A549 (cell line): ENCODE measurements at regions not wholly inside any gene's neighbourhood (a gene's known extent, or its start where the extent isn't known, plus 50 kb on each side); places are given as distances from the start of the nearest gene placed in this dataset.
A peak's percentile ranks its signal among the peaks of the same experiment; 100 is the strongest.

Experiments used
- ATAC-seq, 2 experiments: fragments of 200-7000 bp in 1 of 2; fragments of >200 bp in 1 of 2; cut with Nextera tagmentation in 1 of 2; cut with Tn5 transposase in 1 of 2; 3 replicates each; pipeline versions ENCODE4 v1.8.0 to v1.9.1; 2018 to 2020; ENCODE audit warnings: mild to moderate bottlenecking in 1 of 2, moderate library complexity in 1 of 2
- CTCF ChIA-PET: fragments of 300-600 bp; sonication (Branson Sonifier 250); formaldehyde crosslinking; extraction: SDS; loops from one replicate; lab custom pipeline; 2021; ENCODE audit warnings: antibody characterized with exemption, inconsistent platforms; lab: Yijun Ruan, JAX
- POLR2A ChIA-PET: fragments of 350-600 bp; formaldehyde crosslinking; extraction: SDS; loops from one replicate; lab custom pipeline; 2021; ENCODE audit warnings: antibody characterized with exemption, inconsistent platforms; lab: Yijun Ruan, JAX
- DNase-seq, 2 experiments: peaks; one replicate each; pipeline versions ENCODE4 v3.0.0 to v3.0.0-alpha.2; 2011 to 2016; ENCODE audit warnings: low read depth in 1 of 2, low spot score in 1 of 2
- FAIRE-seq: peaks from 2 replicates; lab custom pipeline; 2011; peaks lifted over from hg19 to GRCh38; lab: Jason Lieb, UNC
- H3K27ac ChIP-seq, 2 experiments: fragments of >200 bp; sonication (Bioruptor Twin); formaldehyde crosslinking; 3 replicates each; pipeline ENCODE4 v1.5.1; 2016 to 2017
- H3K4me1 ChIP-seq: fragments of >200 bp; sonication (Bioruptor Twin); formaldehyde crosslinking; 3 replicates; pipeline ENCODE4 v1.6.1; 2016
- H3K4me2 ChIP-seq: fragments of >200 bp; sonication (Bioruptor Twin); formaldehyde crosslinking; 3 replicates; pipeline ENCODE4 v1.6.1; 2016
- H3K4me3 ChIP-seq: fragments of >200 bp; sonication (Bioruptor Twin); formaldehyde crosslinking; 3 replicates; pipeline ENCODE4 v1.5.1; 2016
- H3K9me3 ChIP-seq: fragments of >200 bp; sonication (Bioruptor Twin); formaldehyde crosslinking; 3 replicates; pipeline ENCODE4 v1.6.1; 2016
- CBX2 ChIP-seq: fragments of 200-600 bp; sonication (generic); IDR thresholded peaks from 2 replicates; pipeline ENCODE4 v1.6.1; 2016; ENCODE audit warnings: low read depth, mild to moderate bottlenecking, borderline replicate concordance
- CHD2 ChIP-seq: fragments of 150-350 bp; IDR thresholded peaks from 2 replicates; pipeline ENCODE4 v1.6.1; 2014; ENCODE audit warnings: low read length; ENCODE audit not compliant: partially characterized antibody
- EP300 ChIP-seq, 2 experiments: fragments of >200 bp; sonication (Bioruptor Twin); formaldehyde crosslinking; IDR thresholded peaks; 2 replicates in 1 of 2; 3 replicates in 1 of 2; pipeline ENCODE4 v1.6.1; 2016 to 2017
- ESRRA ChIP-seq: fragments of 150-350 bp; IDR thresholded peaks from 2 replicates; pipeline ENCODE4 v1.6.1; 2014; ENCODE audit warnings: mild to moderate bottlenecking, low read length, borderline replicate concordance
- FOSB ChIP-seq: fragments of 250-450 bp; sonication (Bioruptor Pico); IDR thresholded peaks from 2 replicates; pipeline ENCODE4 v1.5.0; 2020; ENCODE audit warnings: mild to moderate bottlenecking, moderate library complexity
- FOXS1 ChIP-seq: fragments of 250-450 bp; sonication (Bioruptor Pico); IDR thresholded peaks from 2 replicates; pipeline ENCODE4 v1.5.0; 2020; ENCODE audit warnings: mild to moderate bottlenecking, moderate library complexity
- HDAC2 ChIP-seq: fragments of 200-600 bp; sonication (generic); IDR thresholded peaks from 2 replicates; pipeline ENCODE4 v1.6.1; 2016
- HOXA7 ChIP-seq: fragments of 250-450 bp; sonication (Bioruptor Pico); IDR thresholded peaks from 2 replicates; pipeline ENCODE4 v1.5.0; 2020; ENCODE audit warnings: mild to moderate bottlenecking, moderate library complexity
- HOXB13 ChIP-seq: fragments of 250-450 bp; sonication (Bioruptor Pico); IDR thresholded peaks from 2 replicates; pipeline ENCODE4 v1.5.0; 2020; ENCODE audit warnings: low read depth, mild to moderate bottlenecking, moderate library complexity
- HOXB5 ChIP-seq: fragments of 250-450 bp; sonication (Bioruptor Pico); IDR thresholded peaks from 2 replicates; pipeline ENCODE4 v1.5.0; 2020; ENCODE audit warnings: mild to moderate bottlenecking, moderate library complexity
- JUNB ChIP-seq: fragments of >200 bp; sonication (Bioruptor Twin); formaldehyde crosslinking; IDR thresholded peaks from 2 replicates; pipeline ENCODE4 v1.6.1; 2016
- MAZ ChIP-seq: fragments of 150-350 bp; IDR thresholded peaks from 2 replicates; pipeline ENCODE4 v1.6.1; 2014; ENCODE audit warnings: antibody characterized with exemption, low read depth, low read length, borderline replicate concordance
- MYC ChIP-seq: IDR thresholded peaks from 2 replicates; pipeline ENCODE4 v1.6.1; 2012; ENCODE audit warnings: mild to moderate bottlenecking, inconsistent platforms, low read length, improper control_type of control experiment, borderline replicate concordance
- NFE2L2 ChIP-seq: fragments of 150-350 bp; conservative IDR thresholded peaks from 2 replicates; pipeline ENCODE4 v1.6.1; 2014; ENCODE audit warnings: low read length
- NR3C1 ChIP-seq: fragments of >200 bp; sonication (Bioruptor Twin); formaldehyde crosslinking; IDR thresholded peaks from 3 replicates; pipeline ENCODE4 v1.6.1; 2017
- RAD21 ChIP-seq, 2 experiments: fragments of >200 bp in 1 of 2; sonication (Bioruptor Twin) in 1 of 2; formaldehyde crosslinking in 1 of 2; IDR thresholded peaks in 1 of 2; conservative IDR thresholded peaks in 1 of 2; 2 replicates in 1 of 2; 3 replicates in 1 of 2; pipeline ENCODE4 v1.6.1; 2012 to 2018; ENCODE audit warnings: inconsistent platforms in 1 of 2
- RARB ChIP-seq: fragments of 250-450 bp; sonication (Bioruptor Pico); IDR thresholded peaks from 2 replicates; pipeline ENCODE4 v1.8.0; 2021; ENCODE audit warnings: mild to moderate bottlenecking, moderate library complexity
- RCOR1 ChIP-seq: fragments of 150-350 bp; IDR thresholded peaks from 2 replicates; pipeline ENCODE4 v1.6.1; 2014; ENCODE audit warnings: antibody characterized with exemption, low read length, low read depth
- TFCP2L1 ChIP-seq: fragments of 250-450 bp; sonication (Bioruptor Pico); IDR thresholded peaks from 2 replicates; pipeline ENCODE4 v1.5.0; 2021; ENCODE audit warnings: mild to moderate bottlenecking
- TP53 ChIP-seq: fragments of 250-450 bp; sonication (Bioruptor Pico); IDR thresholded peaks from 2 replicates; pipeline ENCODE4 v1.5.0; 2021; ENCODE audit warnings: mild to moderate bottlenecking, moderate library complexity
- ZC3H11A ChIP-seq: fragments of 450-650 bp; IDR thresholded peaks from 2 replicates; pipeline ENCODE4 v1.6.1; 2014; ENCODE audit warnings: antibody characterized with exemption, mild to moderate bottlenecking
- ZFP36 ChIP-seq: fragments of 450-650 bp; IDR thresholded peaks from 2 replicates; pipeline ENCODE4 v1.6.1; 2014; ENCODE audit warnings: borderline replicate concordance; ENCODE audit not compliant: partially characterized antibody
- ZSCAN20 ChIP-seq: fragments of 250-450 bp; sonication (Bioruptor Pico); IDR thresholded peaks from 2 replicates; pipeline ENCODE4 v1.8.0; 2022; ENCODE audit warnings: mild to moderate bottlenecking, moderate library complexity
- WGBS: methylation state at CpG from one replicate; pipeline ENCODE4 v1.1.6; 2017; ENCODE audit errors: missing lambda C conversion rate; 5-methylcytosine and 5-hydroxymethylcytosine counted together
- TF ChIP-seq, protein P1 (sequence below): IDR thresholded peaks from 2 replicates; pipeline ENCODE4 v1.6.1; 2012; ENCODE audit warnings: low read depth, borderline replicate concordance
- TF ChIP-seq, protein P2 (sequence below): fragments of 200-600 bp; sonication (generic); IDR thresholded peaks from 2 replicates; pipeline ENCODE4 v1.6.1; 2016; ENCODE audit warnings: antibody characterized with exemption, mild to moderate bottlenecking, moderate library complexity
- TF ChIP-seq, protein P3 (sequence below): fragments of 450-650 bp; IDR thresholded peaks from 2 replicates; pipeline ENCODE4 v1.6.1; 2014; ENCODE audit warnings: antibody characterized with exemption
- TF ChIP-seq, protein P4 (sequence below): fragments of >200 bp; sonication (Bioruptor Twin); formaldehyde crosslinking; IDR thresholded peaks from 3 replicates; pipeline ENCODE4 v1.5.1; 2016

DNA sequence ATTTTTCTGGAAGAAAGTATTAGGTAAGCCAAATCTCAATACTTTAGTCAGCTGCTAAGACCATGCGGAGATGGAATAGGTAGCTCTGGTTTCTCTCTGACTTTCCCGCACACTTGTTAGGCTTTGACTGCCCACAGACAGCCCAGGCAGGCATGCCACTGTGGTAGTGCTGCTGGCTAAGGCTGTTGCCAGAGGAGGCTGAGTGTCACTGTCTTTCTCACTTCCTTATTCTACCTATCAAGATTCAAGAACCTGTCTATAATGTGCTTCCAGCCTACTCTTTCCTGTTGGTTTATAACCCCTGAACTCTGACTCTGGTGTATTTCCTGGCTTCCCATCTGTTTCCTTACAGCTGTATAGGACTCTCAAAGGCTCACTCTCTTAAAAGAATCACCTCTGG, 81.8 kb upstream of the TRPC5 start:
- ChIA-PET POLR2A (no interaction called here), CTCF (no interaction called here)
- Histone ChIP-seq H3K4me3 (no peak overlapping the region), H3K9me3 (no peaks in the 10 kb centered on the region), H3K27ac (no peak overlapping the region), H3K4me2 (no peak overlapping the region), H3K4me1 (no peaks in the 10 kb centered on the region)
- FAIRE-seq (no peak), DNase-seq (no peak), ATAC-seq (no peak)
- no peak for TF ChIP-seq TFCP2L1
- no peak for TF ChIP-seq RCOR1
- no peak for TF ChIP-seq NR3C1
- no peak for TF ChIP-seq JUNB
- TF ChIP-seq, protein P1, sequence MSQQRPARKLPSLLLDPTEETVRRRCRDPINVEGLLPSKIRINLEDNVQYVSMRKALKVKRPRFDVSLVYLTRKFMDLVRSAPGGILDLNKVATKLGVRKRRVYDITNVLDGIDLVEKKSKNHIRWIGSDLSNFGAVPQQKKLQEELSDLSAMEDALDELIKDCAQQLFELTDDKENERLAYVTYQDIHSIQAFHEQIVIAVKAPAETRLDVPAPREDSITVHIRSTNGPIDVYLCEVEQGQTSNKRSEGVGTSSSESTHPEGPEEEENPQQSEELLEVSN = no peak
- TF ChIP-seq MYC = no peak
- TF ChIP-seq ZC3H11A = no peak
- TF ChIP-seq RARB = no peak
- TF ChIP-seq EP300 (IDR thresholded peaks at IDR 0.05) = no peak
- WGBS = 50% methylated on average over 2 of the region's 2 CpGs

DNA sequence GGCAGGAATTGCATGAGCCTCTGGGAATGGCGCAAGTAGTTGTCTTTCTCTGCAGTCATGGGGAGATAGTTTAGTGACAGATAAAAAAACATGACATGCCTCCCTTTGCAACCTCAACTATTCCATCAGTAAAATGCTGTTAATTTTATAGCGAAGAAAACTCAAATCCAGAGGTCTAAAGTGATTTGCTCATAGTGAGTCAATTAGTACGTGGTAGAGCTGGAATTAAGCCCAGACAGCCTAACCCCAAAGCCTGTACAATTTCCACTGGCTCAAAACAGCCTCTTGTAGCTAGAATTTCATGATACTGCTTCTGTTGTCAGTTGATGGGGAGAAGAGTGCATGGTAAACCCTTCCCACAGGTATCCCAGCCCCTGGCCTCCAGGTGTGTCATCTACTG, 81.3 kb upstream of the TRPC5 start:
- DNase-seq (no peak), FAIRE-seq (no peak), ATAC-seq (no peak)
- Histone ChIP-seq H3K4me2 (no peak overlapping the region), H3K4me1 (no peaks in the 10 kb centered on the region), H3K9me3 (no peaks in the 10 kb centered on the region), H3K4me3 (no peak overlapping the region), H3K27ac (no peak overlapping the region)
- WGBS = 4% methylated on average over 2 of the region's 3 CpGs
- TF ChIP-seq HOXA7 = no peak
- no peak for TF ChIP-seq FOSB (CRISPR knock-in tag)
- no peak for TF ChIP-seq FOXS1 (CRISPR knock-in tag)
- TF ChIP-seq TFCP2L1 = no peak
- no peak for TF ChIP-seq ZSCAN20 (CRISPR knock-in tag)
- CTCF ChIA-PET = no interaction called here
- POLR2A ChIA-PET = no interaction called here

DNA sequence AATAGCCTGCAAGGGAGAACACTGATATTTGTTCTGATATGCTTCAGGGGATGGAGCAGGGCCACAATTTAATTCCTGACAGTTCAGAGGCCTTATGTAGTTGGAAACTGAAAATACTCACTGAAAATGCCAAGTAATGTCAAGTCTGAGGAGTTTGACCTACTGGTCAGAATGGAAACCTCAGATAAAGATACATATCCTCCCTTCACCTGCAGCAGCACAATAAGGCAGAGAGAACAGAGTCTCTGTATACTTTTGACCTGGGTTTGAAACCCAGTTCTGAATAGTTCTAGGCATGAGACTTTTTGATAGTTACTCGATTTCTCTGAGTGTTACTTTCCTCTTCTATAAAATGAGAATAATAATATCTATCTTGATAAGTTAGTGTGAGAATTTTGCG, 65.8 kb upstream of the TRPC5 start:
- CTCF ChIA-PET = no interaction called here
- no peak overlapping the region for H3K4me2 ChIP-seq
- no peaks in the 10 kb centered on the region for H3K4me1 ChIP-seq
- no peaks in the 10 kb centered on the region for H3K9me3 ChIP-seq
- 2% methylated on average over 2 of the region's 2 CpGs for WGBS
- TF ChIP-seq HDAC2 (no peak), RAD21 (conservative IDR thresholded peaks at IDR 0.05 in 1 of 2, IDR thresholded peaks at IDR 0.05 in 1 of 2) (no peak)
- TF ChIP-seq, protein P2, sequence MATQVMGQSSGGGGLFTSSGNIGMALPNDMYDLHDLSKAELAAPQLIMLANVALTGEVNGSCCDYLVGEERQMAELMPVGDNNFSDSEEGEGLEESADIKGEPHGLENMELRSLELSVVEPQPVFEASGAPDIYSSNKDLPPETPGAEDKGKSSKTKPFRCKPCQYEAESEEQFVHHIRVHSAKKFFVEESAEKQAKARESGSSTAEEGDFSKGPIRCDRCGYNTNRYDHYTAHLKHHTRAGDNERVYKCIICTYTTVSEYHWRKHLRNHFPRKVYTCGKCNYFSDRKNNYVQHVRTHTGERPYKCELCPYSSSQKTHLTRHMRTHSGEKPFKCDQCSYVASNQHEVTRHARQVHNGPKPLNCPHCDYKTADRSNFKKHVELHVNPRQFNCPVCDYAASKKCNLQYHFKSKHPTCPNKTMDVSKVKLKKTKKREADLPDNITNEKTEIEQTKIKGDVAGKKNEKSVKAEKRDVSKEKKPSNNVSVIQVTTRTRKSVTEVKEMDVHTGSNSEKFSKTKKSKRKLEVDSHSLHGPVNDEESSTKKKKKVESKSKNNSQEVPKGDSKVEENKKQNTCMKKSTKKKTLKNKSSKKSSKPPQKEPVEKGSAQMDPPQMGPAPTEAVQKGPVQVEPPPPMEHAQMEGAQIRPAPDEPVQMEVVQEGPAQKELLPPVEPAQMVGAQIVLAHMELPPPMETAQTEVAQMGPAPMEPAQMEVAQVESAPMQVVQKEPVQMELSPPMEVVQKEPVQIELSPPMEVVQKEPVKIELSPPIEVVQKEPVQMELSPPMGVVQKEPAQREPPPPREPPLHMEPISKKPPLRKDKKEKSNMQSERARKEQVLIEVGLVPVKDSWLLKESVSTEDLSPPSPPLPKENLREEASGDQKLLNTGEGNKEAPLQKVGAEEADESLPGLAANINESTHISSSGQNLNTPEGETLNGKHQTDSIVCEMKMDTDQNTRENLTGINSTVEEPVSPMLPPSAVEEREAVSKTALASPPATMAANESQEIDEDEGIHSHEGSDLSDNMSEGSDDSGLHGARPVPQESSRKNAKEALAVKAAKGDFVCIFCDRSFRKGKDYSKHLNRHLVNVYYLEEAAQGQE = no peak
- TF ChIP-seq, protein P3, sequence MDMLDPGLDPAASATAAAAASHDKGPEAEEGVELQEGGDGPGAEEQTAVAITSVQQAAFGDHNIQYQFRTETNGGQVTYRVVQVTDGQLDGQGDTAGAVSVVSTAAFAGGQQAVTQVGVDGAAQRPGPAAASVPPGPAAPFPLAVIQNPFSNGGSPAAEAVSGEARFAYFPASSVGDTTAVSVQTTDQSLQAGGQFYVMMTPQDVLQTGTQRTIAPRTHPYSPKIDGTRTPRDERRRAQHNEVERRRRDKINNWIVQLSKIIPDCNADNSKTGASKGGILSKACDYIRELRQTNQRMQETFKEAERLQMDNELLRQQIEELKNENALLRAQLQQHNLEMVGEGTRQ = no peak
- H3K4me3 ChIP-seq = no peak overlapping the region
- ATAC-seq = no peak
- no peak for FAIRE-seq
- POLR2A ChIA-PET = no interaction called here
- DNase-seq = no peak
- no peak overlapping the region for H3K27ac ChIP-seq

DNA sequence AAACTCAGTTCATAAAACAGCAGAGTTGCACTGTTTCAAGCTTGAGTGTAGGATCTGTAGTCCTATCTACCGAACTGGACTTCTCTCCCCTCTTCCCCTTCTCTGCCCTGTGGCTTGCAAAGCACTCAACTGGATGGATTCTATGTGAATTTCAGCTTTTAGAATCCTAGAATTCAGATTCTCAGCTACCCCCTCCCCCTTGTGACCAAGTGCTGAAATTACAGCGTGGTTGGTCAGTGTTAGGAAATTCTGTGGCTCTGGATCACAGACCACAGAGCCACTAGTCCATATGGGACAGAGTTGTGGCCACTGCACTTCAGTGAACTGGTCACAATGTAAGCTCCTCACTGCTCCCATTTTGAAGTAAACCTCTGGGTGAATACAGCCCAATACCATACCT, 64.6 kb upstream of the TRPC5 start:
- FAIRE-seq = peak; percentile 39
- Histone ChIP-seq H3K4me1 (no peaks in the 10 kb centered on the region), H3K27ac (no peak overlapping the region), H3K9me3 (no peaks in the 10 kb centered on the region), H3K4me3 (no peak overlapping the region), H3K4me2 (no peak overlapping the region)
- POLR2A ChIA-PET = no interaction called here
- CTCF ChIA-PET = interaction anchor here (0.6 to 0.7 kb wide), 4 partner anchors 11 to 702 kb away, joined by 3 to 4 read pairs (median 4); no protein-coding TSS in a partner anchor
- DNase-seq = peak; percentile 1 to 2
- 0% methylated on average over 2 of the region's 2 CpGs for WGBS
- ATAC-seq = peak in 1 of 2 experiments; percentile 63; a peak in 3 of 6 replicates
- TF ChIP-seq ZFP36 (no peak), CHD2 (no peak), HOXB13 (no peak), CBX2 (no peak), ESRRA (no peak), MAZ (no peak), RAD21 (conservative IDR thresholded peaks at IDR 0.05 in 1 of 2, IDR thresholded peaks at IDR 0.05 in 1 of 2) (peak; percentile 14 to 27; a peak in 1 of 5 replicates), MYC (no peak), HOXB5 (no peak), NFE2L2 (no peak), TP53 (no peak)
- TF ChIP-seq, protein P4, sequence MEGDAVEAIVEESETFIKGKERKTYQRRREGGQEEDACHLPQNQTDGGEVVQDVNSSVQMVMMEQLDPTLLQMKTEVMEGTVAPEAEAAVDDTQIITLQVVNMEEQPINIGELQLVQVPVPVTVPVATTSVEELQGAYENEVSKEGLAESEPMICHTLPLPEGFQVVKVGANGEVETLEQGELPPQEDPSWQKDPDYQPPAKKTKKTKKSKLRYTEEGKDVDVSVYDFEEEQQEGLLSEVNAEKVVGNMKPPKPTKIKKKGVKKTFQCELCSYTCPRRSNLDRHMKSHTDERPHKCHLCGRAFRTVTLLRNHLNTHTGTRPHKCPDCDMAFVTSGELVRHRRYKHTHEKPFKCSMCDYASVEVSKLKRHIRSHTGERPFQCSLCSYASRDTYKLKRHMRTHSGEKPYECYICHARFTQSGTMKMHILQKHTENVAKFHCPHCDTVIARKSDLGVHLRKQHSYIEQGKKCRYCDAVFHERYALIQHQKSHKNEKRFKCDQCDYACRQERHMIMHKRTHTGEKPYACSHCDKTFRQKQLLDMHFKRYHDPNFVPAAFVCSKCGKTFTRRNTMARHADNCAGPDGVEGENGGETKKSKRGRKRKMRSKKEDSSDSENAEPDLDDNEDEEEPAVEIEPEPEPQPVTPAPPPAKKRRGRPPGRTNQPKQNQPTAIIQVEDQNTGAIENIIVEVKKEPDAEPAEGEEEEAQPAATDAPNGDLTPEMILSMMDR = 0 out of 3 replicates have a peak, but pooled peaks have one; percentile 9
